Erythroblast (primary cell): ENCODE measurements at regions not wholly inside any gene's neighbourhood (a gene's known extent, or its start where the extent isn't known, plus 50 kb on each side); places are given as distances from the start of the nearest gene placed in this dataset.
"Not testable (repeated sequence)": the region's sequence is repeated elsewhere in the genome, so short reads cannot be mapped to it uniquely, and the experiment has no call there.

Experiments used
- GATA1 ChIP-seq: IDR thresholded peaks from 2 replicates; pipeline ENCODE4 v1.6.1; 2011; ENCODE audit warnings: low read depth, mild to moderate bottlenecking, control low read depth, low read length, moderate library complexity
- POLR2A ChIP-seq: IDR thresholded peaks from 2 replicates; pipeline ENCODE4 v1.6.1; 2011; ENCODE audit warnings: mild to moderate bottlenecking, low read length

GRCh38 chr4:118432359-118432758 lies 79.6 kb upstream of the PRSS12 start:
- not testable (repeated sequence) for TF ChIP-seq POLR2A, GATA1
